Endodermal cell (in vitro differentiated cells): ENCODE measurements at regions not wholly inside any gene's neighbourhood (a gene's known extent, or its start where the extent isn't known, plus 50 kb on each side); places are given as distances from the start of the nearest gene placed in this dataset.
A peak's percentile ranks its signal among the peaks of the same experiment; 100 is the strongest.

Experiments
- DNase-seq: peaks from one replicate; pipeline ENCODE4 v3.0.0-alpha.2; 2017
- H3K27ac ChIP-seq: 2 replicates; pipeline ENCODE4 v1.5.1; 2013; ENCODE audit warnings: mild to moderate bottlenecking, low read depth, low read length, moderate library complexity
- H3K27me3 ChIP-seq: 2 replicates; pipeline ENCODE4 v1.6.1; 2013; ENCODE audit warnings: mild to moderate bottlenecking, low read length, moderate library complexity; ENCODE audit not compliant: insufficient read depth, control insufficient read depth, poor library complexity, severe bottlenecking
- H3K36me3 ChIP-seq: 2 replicates; pipeline ENCODE4 v1.7.0; 2013; ENCODE audit warnings: mild to moderate bottlenecking, low read length, moderate library complexity; ENCODE audit not compliant: control insufficient read depth, insufficient read depth
- H3K4me1 ChIP-seq: one replicate; pipeline ENCODE4 v1.7.0; 2013; ENCODE audit warnings: low read length; ENCODE audit not compliant: control insufficient read depth, insufficient read depth
- H3K4me3 ChIP-seq: 2 replicates; pipeline ENCODE4 v1.5.1; 2013; ENCODE audit warnings: mild to moderate bottlenecking, low read length, moderate library complexity
- H3K9ac ChIP-seq: 2 replicates; pipeline ENCODE4 v1.6.1; 2013; ENCODE audit warnings: mild to moderate bottlenecking, low read length, moderate library complexity; ENCODE audit not compliant: poor library complexity, severe bottlenecking; ENCODE audit errors: extremely low read depth
- H3K9me3 ChIP-seq: 2 replicates; pipeline ENCODE4 v1.6.1; 2013; ENCODE audit warnings: mild to moderate bottlenecking, low read length, moderate library complexity; ENCODE audit not compliant: control insufficient read depth
- H3K27ac Mint-ChIP-seq: 2 replicates; pipeline ENCODE4 v1.8.0; 2020; ENCODE audit warnings: mixed read lengths
- H3K27me3 Mint-ChIP-seq: 2 replicates; pipeline ENCODE4 v1.8.0; 2021; ENCODE audit warnings: mild to moderate bottlenecking, mixed read lengths; ENCODE audit not compliant: insufficient read depth
- H3K36me3 Mint-ChIP-seq: 2 replicates; pipeline ENCODE4 v1.8.0; 2020; ENCODE audit warnings: low read depth, mixed read lengths
- H3K4me1 Mint-ChIP-seq: 2 replicates; pipeline ENCODE4 v1.8.0; 2020; ENCODE audit warnings: mixed read lengths
- H3K4me3 Mint-ChIP-seq: 2 replicates; pipeline ENCODE4 v1.8.0; 2020; ENCODE audit warnings: mild to moderate bottlenecking, moderate library complexity, mixed read lengths
- H3K9me3 Mint-ChIP-seq: 2 replicates; pipeline ENCODE4 v1.8.0; 2020; ENCODE audit warnings: mild to moderate bottlenecking, mixed read lengths
- CTCF ChIP-seq: fragments of 200-600 bp; sonication (generic); conservative IDR thresholded peaks from 2 replicates; pipeline ENCODE4 v1.5.0; 2021; ENCODE audit warnings: antibody characterized with exemption, mild to moderate bottlenecking
- whole genome bisulfite sequencing, 2 experiments: methylation state at CpG; one replicate each; pipeline versions ENCODE4 v1.1.5 to v1.1.7; 2013; ENCODE audit warnings: missing lambda C conversion rate in 2 of 2, mixed read lengths in 1 of 2; ENCODE audit not compliant: insufficient coverage in 1 of 2, insufficient read length in 1 of 2; 5-methylcytosine and 5-hydroxymethylcytosine counted together

- Mint-ChIP-seq H3K27ac (no peak overlapping the region), H3K27me3 (no peaks in the 10 kb centered on the region), H3K4me1 (no peaks in the 10 kb centered on the region), H3K36me3 (peaks cover 2% of the 10 kb centered on the region), H3K9me3 (peaks cover 13% of the 10 kb centered on the region), H3K4me3 (no peak overlapping the region)
- Histone ChIP-seq H3K9ac (no peak overlapping the region), H3K9me3 (no peaks in the 10 kb centered on the region), H3K36me3 (no peaks in the 10 kb centered on the region), H3K4me1 (no peaks in the 10 kb centered on the region), H3K27ac (no peak overlapping the region), H3K4me3 (no peak overlapping the region), H3K27me3 (no peaks in the 10 kb centered on the region)
- DNase-seq = no peak
- WGBS, 2 experiments = 89 to 94% methylated on average over 5 to 21 of the region's 21 CpGs
- no peak for TF ChIP-seq CTCF
Measured at GRCh38 chr19:14317157-14317556, 64.1 kb upstream of the ADGRE5 start.

- Mint-ChIP-seq H3K4me1 (no peaks in the 10 kb centered on the region), H3K27ac (no peak overlapping the region), H3K27me3 (no peaks in the 10 kb centered on the region), H3K9me3 (peaks cover 6% of the 10 kb centered on the region), H3K36me3 (peaks cover 2% of the 10 kb centered on the region), H3K4me3 (no peak overlapping the region)
- WGBS, 2 experiments = 93 to 94% methylated on average over 10 of the region's 10 CpGs
- no peaks in the 10 kb centered on the region for H3K27me3 ChIP-seq
- TF ChIP-seq CTCF = peak; percentile 46
- H3K36me3 ChIP-seq = no peaks in the 10 kb centered on the region
- H3K4me3 ChIP-seq = no peak overlapping the region
- no peak overlapping the region for H3K27ac ChIP-seq
- no peak overlapping the region for H3K9ac ChIP-seq
- no peaks in the 10 kb centered on the region for H3K9me3 ChIP-seq
- H3K4me1 ChIP-seq = no peaks in the 10 kb centered on the region
- DNase-seq = no peak
Measured at GRCh38 chr19:14315433-14315832, 65.8 kb upstream of the ADGRE5 start.

GRCh38 chr19:14310055-14310454 is 71.2 kb upstream of the ADGRE5 start:
- no peak overlapping the region for H3K9ac ChIP-seq
- H3K27me3 ChIP-seq = no peaks in the 10 kb centered on the region
- no peak overlapping the region for H3K27ac Mint-ChIP-seq
- no peak overlapping the region for H3K27ac ChIP-seq
- no peaks in the 10 kb centered on the region for H3K4me1 ChIP-seq
- WGBS, 2 experiments = 75 to 87% methylated on average over 2 to 4 of the region's 5 CpGs
- TF ChIP-seq CTCF = no peak
- no peaks in the 10 kb centered on the region for H3K4me1 Mint-ChIP-seq
- no peak overlapping the region for H3K4me3 ChIP-seq
- no peak for DNase-seq
- H3K4me3 Mint-ChIP-seq = no peak overlapping the region
- H3K27me3 Mint-ChIP-seq = peaks cover 4% of the 10 kb centered on the region
- H3K9me3 Mint-ChIP-seq = no peaks in the 10 kb centered on the region
- no peaks in the 10 kb centered on the region for H3K36me3 ChIP-seq
- no peaks in the 10 kb centered on the region for H3K36me3 Mint-ChIP-seq
- no peaks in the 10 kb centered on the region for H3K9me3 ChIP-seq
